GM10266 (cell line): ENCODE measurements at regions not wholly inside any gene's neighbourhood (a gene's known extent, or its start where the extent isn't known, plus 50 kb on each side); places are given as distances from the start of the nearest gene placed in this dataset.

Experiments
- DNase-seq: peaks from one replicate; pipeline ENCODE4 v3.0.0; 2012; ENCODE audit errors: extremely low spot score
- CTCF ChIP-seq: IDR thresholded peaks from 2 replicates; pipeline ENCODE4 v1.5.1; 2012; ENCODE audit warnings: mild to moderate bottlenecking, low read depth; ENCODE audit not compliant: control insufficient read depth, insufficient read depth; ENCODE audit errors: missing control alignments

GRCh38 chr16:9556949-9557665 lies 465.7 kb downstream of the HAPSTR1 start:
- TF ChIP-seq CTCF: no peak
- no peak for DNase-seq

DNA sequence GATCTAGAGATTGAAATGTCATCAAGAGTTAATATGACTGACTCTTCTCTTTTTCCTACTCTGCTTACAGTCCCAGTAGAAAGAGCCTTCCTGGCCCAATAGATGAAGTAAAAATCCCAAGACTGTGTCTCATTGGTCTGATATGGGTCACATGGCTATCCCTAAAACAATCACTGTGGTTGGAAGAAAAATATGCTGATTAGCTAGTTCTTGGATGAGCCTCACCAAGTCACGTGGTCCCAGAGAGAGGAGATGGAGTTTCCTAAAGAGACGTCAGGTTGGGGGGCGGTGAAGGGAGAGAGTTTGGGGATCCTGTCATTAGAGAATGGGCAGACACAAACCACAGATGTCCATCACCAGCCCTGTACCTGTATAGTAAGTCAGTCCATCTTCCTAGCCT lies 466.3 kb downstream of the HAPSTR1 start:
- no peak for TF ChIP-seq CTCF
- no peak for DNase-seq

GRCh38 chr16:9566099-9566498 lies 474.7 kb downstream of the HAPSTR1 start:
- DNase-seq: no peak
- no peak for TF ChIP-seq CTCF

DNA sequence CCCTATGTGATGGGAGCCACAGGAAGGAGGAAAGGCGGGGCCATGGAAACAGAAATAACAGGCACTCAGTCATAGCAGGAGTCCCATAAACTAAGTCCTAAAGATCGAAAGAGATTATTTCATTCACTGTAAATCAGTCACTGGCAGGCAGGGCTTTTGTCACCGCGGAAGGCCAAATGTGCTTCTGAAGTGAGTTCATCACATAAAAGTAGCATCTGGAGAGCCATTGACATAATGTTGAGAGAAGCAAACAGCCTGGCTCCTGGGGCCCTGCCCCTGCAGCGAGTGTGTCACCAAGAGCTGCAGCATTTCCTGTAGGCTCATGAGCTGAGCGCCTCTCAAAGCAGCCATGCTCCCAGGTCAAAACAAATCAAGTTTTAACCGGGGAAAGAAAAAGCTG lies 476.2 kb downstream of the HAPSTR1 start:
- TF ChIP-seq CTCF: no peak
- no peak for DNase-seq

- no peak for TF ChIP-seq CTCF
- DNase-seq: no peak
These were observed 476.8 kb downstream of the HAPSTR1 start for GRCh38 chr16:9568261-9568660.

- no peak for TF ChIP-seq CTCF
- no peak for DNase-seq
These were observed 479.1 kb downstream of the HAPSTR1 start for GRCh38 chr16:9570521-9570920.

DNA sequence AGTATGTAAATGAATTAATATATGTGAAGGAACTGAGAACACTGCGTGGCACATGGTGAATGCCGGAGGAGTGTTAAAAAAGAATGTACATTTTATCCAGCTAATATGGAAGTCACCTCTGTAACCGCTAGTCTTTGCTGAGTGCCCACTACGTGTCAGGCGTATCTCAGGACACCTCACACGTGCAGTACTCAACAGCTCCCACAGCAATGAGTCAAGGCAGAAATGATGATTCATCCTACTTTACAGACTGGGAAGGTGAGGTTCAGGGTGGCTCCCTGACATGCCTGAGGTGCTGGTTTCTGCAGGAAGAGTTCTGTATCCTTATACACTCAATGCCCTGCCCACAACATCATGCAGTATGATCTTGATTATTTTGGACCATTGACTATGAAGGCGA lies 487.0 kb downstream of the HAPSTR1 start:
- TF ChIP-seq CTCF: no peak
- DNase-seq: no peak
